ENCODE measurements at regions not wholly inside any gene's neighbourhood (a gene's known extent, or its start where the extent isn't known, plus 50 kb on each side); places are given as distances from the start of the nearest gene placed in this dataset.

DNA sequence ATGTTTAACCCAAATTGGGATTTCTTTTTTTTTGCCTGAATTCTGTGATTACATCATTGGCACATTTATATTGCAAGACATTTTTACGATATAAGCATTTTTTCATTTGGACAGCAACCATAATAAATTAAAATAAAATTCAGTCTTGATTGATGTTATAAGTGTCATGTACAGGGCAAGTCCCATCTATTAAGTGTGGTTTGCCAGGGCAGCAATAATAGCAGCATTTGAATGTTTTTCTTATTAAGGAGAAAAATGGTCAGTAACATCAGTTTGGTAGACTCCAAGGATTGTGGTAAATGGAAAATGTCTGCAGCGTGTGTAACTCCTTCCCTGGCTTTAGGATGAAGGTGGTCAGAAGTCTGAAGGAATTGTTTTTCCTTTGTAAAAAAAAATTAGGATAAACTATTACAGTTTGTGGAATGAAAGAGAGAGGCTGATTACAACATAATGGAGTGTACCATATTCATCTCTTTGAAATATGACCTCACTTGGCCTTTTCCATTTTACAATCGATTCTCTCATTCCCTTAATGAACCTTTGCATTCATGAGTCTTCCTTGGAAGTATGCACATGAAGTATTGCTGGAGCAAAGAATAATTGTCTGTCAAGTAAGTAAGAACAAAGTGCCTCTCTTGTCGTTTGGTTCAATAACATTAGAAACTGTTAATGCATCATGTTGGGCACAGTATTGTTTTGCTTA, 405.4 kb upstream of the THRB start:
- TF ChIP-seq CREB1 (CRISPR knock-in tag; IDR thresholded peaks at IDR 0.05; ENCODE audit: low read depth), result no peak
- TF ChIP-seq CTCF (conservative IDR thresholded peaks at IDR 0.05; ENCODE audit: low read depth in 2 of 2), result no peak
- no peak for TF ChIP-seq EZH2 (IDR thresholded peaks at IDR 0.05; ENCODE audit: low read depth, unreplicated experiment)
- TF ChIP-seq POLR2AphosphoS5 (IDR thresholded peaks at IDR 0.05; ENCODE audit: low read depth), result no peak
- no peak for TF ChIP-seq JUNB (IDR thresholded peaks at IDR 0.05; ENCODE audit: unreplicated experiment)
- TF ChIP-seq REST (IDR thresholded peaks at IDR 0.05; ENCODE audit: unreplicated experiment), result no peak
- TF ChIP-seq EZH2phosphoT487 (IDR thresholded peaks at IDR 0.05; ENCODE audit: unreplicated experiment), result no peak
- no peak for TF ChIP-seq STAT1 (IDR thresholded peaks at IDR 0.05; ENCODE audit: unreplicated experiment)
- TF ChIP-seq ZNF462 (CRISPR knock-in tag; IDR thresholded peaks at IDR 0.05), result no peak
